ENCODE measurements at regions not wholly inside any gene's neighbourhood (a gene's known extent, or its start where the extent isn't known, plus 50 kb on each side); places are given as distances from the start of the nearest gene placed in this dataset.
"Not testable (repeated sequence)": the region's sequence is repeated elsewhere in the genome, so short reads cannot be mapped to it uniquely, and the experiment has no call there.

DNA sequence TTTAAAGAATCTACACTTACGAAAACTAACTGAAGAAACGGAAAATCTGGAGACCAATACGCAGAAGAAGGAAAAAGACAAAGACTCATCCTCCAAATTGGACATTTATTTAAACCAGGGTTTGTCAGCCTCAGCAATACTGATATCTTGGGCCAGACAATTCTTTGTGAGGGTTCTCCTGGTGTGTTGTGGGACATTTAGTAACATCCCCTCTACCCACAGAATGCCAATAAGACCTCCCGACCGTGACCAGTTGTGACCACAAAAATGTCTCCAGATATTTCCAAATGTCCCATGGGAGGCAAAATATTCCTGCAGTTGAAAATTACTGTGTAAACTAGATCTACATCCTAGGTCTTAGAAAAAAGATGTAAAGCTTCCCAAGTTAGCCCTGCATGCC, 50.3 kb upstream of the ZSCAN2 start:
- not testable (repeated sequence) for DNase-seq

Measured in CD4-positive, alpha-beta T cell treated with Interleukin-1 beta for 1 hour (primary cell).